Uterus (tissue), 2 donors: ENCODE measurements at regions not wholly inside any gene's neighbourhood (a gene's known extent, or its start where the extent isn't known, plus 50 kb on each side); places are given as distances from the start of the nearest gene placed in this dataset.

Experiments
- CTCF ChIP-seq, 4 experiments: fragments of 200-600 bp in 2 of 4; fragments of 450-650 bp in 2 of 4; sonication (generic) in 2 of 4; IDR thresholded peaks; one replicate each; pipeline ENCODE4 v1.5.1; 2016 to 2019; ENCODE audit warnings: antibody characterized with exemption in 4 of 4, mild to moderate bottlenecking in 2 of 4, moderate library complexity in 1 of 4
- POLR2A ChIP-seq, 2 donors: fragments of 450-650 bp; IDR thresholded peaks; one replicate each; pipeline ENCODE4 v1.6.1; 2016; ENCODE audit warnings: antibody characterized with exemption in 2 of 2, mild to moderate bottlenecking in 1 of 2, moderate library complexity in 1 of 2

DNA sequence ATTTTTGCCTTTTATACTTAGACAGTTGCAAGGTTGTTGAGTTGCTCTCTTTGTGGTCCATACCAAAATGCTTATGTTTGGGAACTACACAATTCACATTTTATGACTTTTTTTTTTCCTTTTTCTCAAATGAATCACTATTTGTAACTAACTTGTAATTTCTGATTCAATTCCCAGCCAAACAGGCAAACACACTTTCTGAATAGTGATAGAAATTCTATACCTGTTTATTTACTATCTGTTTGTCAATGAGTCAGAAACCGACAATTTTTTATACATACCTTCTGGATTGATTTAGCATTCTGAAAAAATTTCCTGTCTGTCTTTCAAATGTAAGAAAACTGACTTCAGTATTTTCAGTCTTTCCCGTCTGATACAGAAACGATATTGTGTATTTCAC, 69.1 kb downstream of the MBL2 start:
- TF ChIP-seq POLR2A (IDR thresholded peaks at IDR 0.05): no peak
- no peak for TF ChIP-seq CTCF (IDR thresholded peaks at IDR 0.05)
